Chondrocyte (in vitro differentiated cells): ENCODE measurements at regions not wholly inside any gene's neighbourhood (a gene's known extent, or its start where the extent isn't known, plus 50 kb on each side); places are given as distances from the start of the nearest gene placed in this dataset.

Experiments used
- DNase-seq: peaks from one replicate; pipeline ENCODE4 v3.0.0; 2021; ENCODE audit warnings: mixed read lengths, low spot score
- H3K27ac Mint-ChIP-seq: one replicate; pipeline ENCODE4 v1.8.0; 2021; ENCODE audit warnings: mild to moderate bottlenecking, moderate library complexity, mixed read lengths; ENCODE audit not compliant: unreplicated experiment
- H3K27me3 Mint-ChIP-seq: 2 replicates; pipeline ENCODE4 v1.8.0; 2021; ENCODE audit warnings: low read depth, mixed read lengths
- H3K36me3 Mint-ChIP-seq: 2 replicates; pipeline ENCODE4 v1.8.0; 2021; ENCODE audit warnings: low read depth, mixed read lengths
- H3K4me1 Mint-ChIP-seq: 2 replicates; pipeline ENCODE4 v1.8.0; 2021; ENCODE audit warnings: low read depth, mild to moderate bottlenecking, mixed read lengths
- H3K4me3 Mint-ChIP-seq: one replicate; pipeline ENCODE4 v1.8.0; 2021; ENCODE audit warnings: mild to moderate bottlenecking, moderate library complexity, mixed read lengths; ENCODE audit not compliant: unreplicated experiment
- H3K9me3 Mint-ChIP-seq: 2 replicates; pipeline ENCODE4 v1.8.0; 2021; ENCODE audit warnings: low read depth, mixed read lengths
- TF ChIP-seq, protein P1 (sequence below): fragments of 200-600 bp; sonication (generic); IDR thresholded peaks from 2 replicates; pipeline ENCODE4 v1.5.0; 2021; ENCODE audit warnings: antibody characterized with exemption, mild to moderate bottlenecking, moderate library complexity

- peaks cover 7% of the 10 kb centered on the region for H3K4me1 Mint-ChIP-seq
- no peaks in the 10 kb centered on the region for H3K9me3 Mint-ChIP-seq
- no peak for DNase-seq
- H3K36me3 Mint-ChIP-seq, result peaks cover 2% of the 10 kb centered on the region
- TF ChIP-seq, protein P1, sequence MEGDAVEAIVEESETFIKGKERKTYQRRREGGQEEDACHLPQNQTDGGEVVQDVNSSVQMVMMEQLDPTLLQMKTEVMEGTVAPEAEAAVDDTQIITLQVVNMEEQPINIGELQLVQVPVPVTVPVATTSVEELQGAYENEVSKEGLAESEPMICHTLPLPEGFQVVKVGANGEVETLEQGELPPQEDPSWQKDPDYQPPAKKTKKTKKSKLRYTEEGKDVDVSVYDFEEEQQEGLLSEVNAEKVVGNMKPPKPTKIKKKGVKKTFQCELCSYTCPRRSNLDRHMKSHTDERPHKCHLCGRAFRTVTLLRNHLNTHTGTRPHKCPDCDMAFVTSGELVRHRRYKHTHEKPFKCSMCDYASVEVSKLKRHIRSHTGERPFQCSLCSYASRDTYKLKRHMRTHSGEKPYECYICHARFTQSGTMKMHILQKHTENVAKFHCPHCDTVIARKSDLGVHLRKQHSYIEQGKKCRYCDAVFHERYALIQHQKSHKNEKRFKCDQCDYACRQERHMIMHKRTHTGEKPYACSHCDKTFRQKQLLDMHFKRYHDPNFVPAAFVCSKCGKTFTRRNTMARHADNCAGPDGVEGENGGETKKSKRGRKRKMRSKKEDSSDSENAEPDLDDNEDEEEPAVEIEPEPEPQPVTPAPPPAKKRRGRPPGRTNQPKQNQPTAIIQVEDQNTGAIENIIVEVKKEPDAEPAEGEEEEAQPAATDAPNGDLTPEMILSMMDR, result no peak
- H3K27ac Mint-ChIP-seq, result no peak overlapping the region
- H3K27me3 Mint-ChIP-seq, result peaks cover 21% of the 10 kb centered on the region
- no peak overlapping the region for H3K4me3 Mint-ChIP-seq
Measured at GRCh38 chr1:228803421-228803820, 68.1 kb downstream of the RHOU start.

GRCh38 chr1:228804173-228804572 is 68.9 kb downstream of the RHOU start:
- H3K4me1 Mint-ChIP-seq, result peaks cover 7% of the 10 kb centered on the region
- DNase-seq, result no peak
- H3K36me3 Mint-ChIP-seq, result peaks cover 2% of the 10 kb centered on the region
- no peak overlapping the region for H3K27ac Mint-ChIP-seq
- H3K27me3 Mint-ChIP-seq, result peaks cover 24% of the 10 kb centered on the region
- H3K4me3 Mint-ChIP-seq, result no peak overlapping the region
- TF ChIP-seq, protein P1, result no peak
- H3K9me3 Mint-ChIP-seq, result no peaks in the 10 kb centered on the region

- Mint-ChIP-seq H3K27ac (no peak overlapping the region), H3K4me3 (no peak overlapping the region), H3K4me1 (peaks cover 7% of the 10 kb centered on the region), H3K36me3 (peaks cover 2% of the 10 kb centered on the region), H3K27me3 (peaks cover 22% of the 10 kb centered on the region), H3K9me3 (no peaks in the 10 kb centered on the region)
- TF ChIP-seq, protein P1, result no peak
- DNase-seq, result no peak
Measured at GRCh38 chr1:228804640-228805413, 69.5 kb downstream of the RHOU start.

GRCh38 chr1:228807904-228808605 is 72.8 kb downstream of the RHOU start:
- Mint-ChIP-seq H3K9me3 (no peaks in the 10 kb centered on the region), H3K36me3 (peaks cover 2% of the 10 kb centered on the region), H3K27ac (no peak overlapping the region), H3K4me1 (peaks cover 13% of the 10 kb centered on the region), H3K4me3 (no peak overlapping the region), H3K27me3 (peaks cover 17% of the 10 kb centered on the region)
- DNase-seq, result no peak
- TF ChIP-seq, protein P1, result no peak

DNA sequence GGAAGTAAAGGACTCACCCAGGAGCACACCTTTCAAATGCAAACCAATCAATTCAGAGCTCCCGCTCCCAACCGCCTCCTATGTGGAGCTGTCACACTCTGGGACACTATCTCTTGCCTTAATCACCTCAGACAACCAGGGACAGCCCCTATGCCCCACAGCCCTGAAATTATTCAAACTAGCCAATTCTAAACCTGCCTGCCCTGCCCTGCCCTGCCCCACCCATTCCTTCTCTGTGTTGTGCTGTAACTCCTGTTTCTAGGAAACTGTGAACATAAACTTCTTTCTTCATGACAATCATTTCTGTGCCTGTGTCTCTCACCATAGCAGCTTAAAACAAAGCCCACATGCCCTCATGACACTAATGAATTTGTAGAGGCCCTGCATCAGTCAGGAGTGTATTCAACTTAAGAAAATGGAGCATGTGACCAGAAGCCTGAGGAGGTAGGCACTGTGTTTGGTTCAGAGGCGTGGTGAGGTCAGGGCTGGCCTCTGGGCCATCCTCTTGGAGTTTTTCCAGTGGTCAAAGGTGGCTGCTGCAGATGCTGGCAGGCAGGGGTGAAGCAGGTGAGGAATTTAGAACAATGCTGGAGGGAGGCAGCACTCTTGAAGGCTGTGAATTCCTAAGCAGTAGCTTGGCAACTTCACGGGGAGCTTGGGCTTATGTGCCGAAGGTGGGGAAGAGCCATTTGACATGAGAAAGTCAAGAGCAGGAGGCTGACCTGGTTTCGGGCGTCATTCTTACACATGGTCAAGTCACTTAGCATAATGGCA is 74.5 kb downstream of the RHOU start:
- Mint-ChIP-seq H3K27me3 (peaks cover 14% of the 10 kb centered on the region), H3K4me3 (no peak overlapping the region), H3K4me1 (peaks cover 12% of the 10 kb centered on the region), H3K9me3 (no peaks in the 10 kb centered on the region), H3K27ac (no peak overlapping the region), H3K36me3 (no peaks in the 10 kb centered on the region)
- TF ChIP-seq, protein P1, result no peak
- no peak for DNase-seq
